DOHH2 (cell line): ENCODE measurements at regions not wholly inside any gene's neighbourhood (a gene's known extent, or its start where the extent isn't known, plus 50 kb on each side); places are given as distances from the start of the nearest gene placed in this dataset.

Experiments used
- H3F3A ChIP-seq: fragments of 200-600 bp; sonication (generic), shearing (Covaris generic); 2 replicates; pipeline ENCODE4 v1.6.0; 2016; ENCODE audit warnings: antibody characterized with exemption, mild to moderate bottlenecking; ENCODE audit not compliant: control insufficient read depth, insufficient read depth
- H3K27ac ChIP-seq: fragments of 200-600 bp; sonication (generic); 2 replicates; pipeline ENCODE4 v1.5.1; 2014; ENCODE audit warnings: low read depth, mild to moderate bottlenecking, low read length, moderate library complexity
- H3K27me3 ChIP-seq: fragments of 200-600 bp; sonication (generic); 2 replicates; pipeline ENCODE4 v1.6.1; 2014; ENCODE audit warnings: mild to moderate bottlenecking, low read length, mixed read lengths; ENCODE audit not compliant: control insufficient read depth
- H3K36me3 ChIP-seq: fragments of 200-600 bp; sonication (generic); 2 replicates; pipeline ENCODE4 v1.6.1; 2014; ENCODE audit warnings: mild to moderate bottlenecking, low read length, moderate library complexity, mixed read lengths; ENCODE audit not compliant: control insufficient read depth
- H3K4me1 ChIP-seq: fragments of 200-600 bp; sonication (generic); 2 replicates; pipeline ENCODE4 v1.6.1; 2014; ENCODE audit warnings: mild to moderate bottlenecking, low read length, mixed read lengths; ENCODE audit not compliant: control insufficient read depth
- H3K4me2 ChIP-seq: fragments of 200-600 bp; sonication (generic); 2 replicates; pipeline ENCODE4 v1.6.0; 2014; ENCODE audit warnings: mild to moderate bottlenecking, low read length, moderate library complexity
- H3K4me3 ChIP-seq: fragments of 200-600 bp; sonication (generic); 2 replicates; pipeline ENCODE4 v1.5.1; 2014; ENCODE audit warnings: mild to moderate bottlenecking, low read length, mixed read lengths
- H3K79me2 ChIP-seq: fragments of 200-600 bp; sonication (generic); 2 replicates; pipeline ENCODE4 v1.6.1; 2014; ENCODE audit warnings: mild to moderate bottlenecking, low read length, mixed read lengths; ENCODE audit not compliant: control insufficient read depth
- H3K9me2 ChIP-seq: fragments of 200-600 bp; sonication (generic); replicated peaks from 2 replicates; pipeline ENCODE4 v1.6.1; 2014; ENCODE audit warnings: mild to moderate bottlenecking, low read length, mixed read lengths; ENCODE audit not compliant: control insufficient read depth
- H3K9me3 ChIP-seq: fragments of 200-600 bp; sonication (generic); 2 replicates; pipeline ENCODE4 v1.6.1; 2014; ENCODE audit warnings: antibody characterized with exemption, low read length, mixed read lengths; ENCODE audit not compliant: control insufficient read depth, insufficient read depth
- H4K20me1 ChIP-seq: fragments of 200-600 bp; sonication (generic); 2 replicates; pipeline ENCODE4 v1.6.0; 2014; ENCODE audit warnings: low read depth, mild to moderate bottlenecking, antibody characterized with exemption, low read length, moderate library complexity; ENCODE audit not compliant: control insufficient read depth, insufficient read depth
- EZH2phosphoT487 ChIP-seq: fragments of 200-600 bp; sonication (generic); IDR thresholded peaks from 2 replicates; pipeline ENCODE4 v1.6.1; 2017; ENCODE audit warnings: borderline replicate concordance, mild to moderate bottlenecking, antibody characterized with exemption, low read length, moderate library complexity, mixed read lengths
- TF ChIP-seq, protein P1 (sequence below): fragments of 200-600 bp; sonication (generic); IDR thresholded peaks from one replicate; pipeline ENCODE4 v1.5.1; 2014; ENCODE audit warnings: antibody characterized with exemption, mild to moderate bottlenecking, low read depth, low read length; ENCODE audit not compliant: poor library complexity, severe bottlenecking

DNA sequence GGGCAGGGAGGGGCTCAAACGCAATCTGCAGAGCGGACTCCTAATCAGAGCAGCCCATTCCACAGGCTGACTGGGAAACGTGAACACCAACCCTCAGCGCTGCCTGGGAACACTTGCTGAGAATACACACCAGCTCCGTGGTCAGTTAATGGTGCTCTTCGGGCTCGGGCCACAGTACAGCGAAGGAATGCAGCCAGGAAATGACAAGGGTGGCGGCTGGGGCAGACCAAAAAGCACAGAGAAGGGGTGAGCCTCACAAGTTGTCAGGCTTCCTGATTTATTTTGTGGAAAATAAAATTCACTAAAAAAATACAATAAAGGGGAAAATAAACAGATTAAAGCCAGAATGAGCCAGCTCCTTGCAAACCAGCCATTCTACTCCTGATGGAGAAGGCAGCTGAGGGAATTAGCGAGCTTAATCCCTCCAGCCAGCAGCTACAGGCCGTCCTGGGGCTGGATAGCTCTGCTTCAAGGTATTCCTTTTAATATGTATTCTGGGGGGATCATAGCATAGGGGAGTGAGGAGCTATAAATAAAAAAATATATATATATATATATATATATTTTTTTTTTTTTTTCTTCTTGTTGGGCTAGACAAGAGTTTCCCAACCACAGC is 165.5 kb upstream of the NTM start:
- Histone ChIP-seq H3K27me3 (no peaks in the 10 kb centered on the region), H3K9me3 (no peaks in the 10 kb centered on the region)

DNA sequence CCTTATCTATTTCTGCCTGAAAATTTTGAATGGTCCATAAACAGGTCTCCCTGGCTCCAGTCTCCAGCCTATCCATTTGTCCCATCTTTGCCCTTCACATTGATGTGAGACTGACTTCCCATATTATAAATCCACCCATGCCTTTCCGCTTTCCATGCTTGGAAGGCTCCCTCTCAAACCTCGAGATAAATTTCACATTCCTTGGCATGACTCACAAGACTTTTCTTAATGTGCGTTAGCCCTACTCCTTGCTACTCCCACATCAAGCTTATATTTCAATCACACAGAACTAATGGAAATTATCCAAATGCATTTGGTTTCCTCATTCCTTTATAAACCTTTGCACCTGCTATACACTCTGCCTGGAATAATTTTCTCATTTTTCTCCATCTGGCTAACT is 163.7 kb upstream of the NTM start:
- H4K20me1 ChIP-seq, result no peaks in the 10 kb centered on the region
- no peak overlapping the region for H3K4me3 ChIP-seq
- H3K4me1 ChIP-seq, result no peaks in the 10 kb centered on the region
- H3K36me3 ChIP-seq, result no peaks in the 10 kb centered on the region
- H3K27ac ChIP-seq, result no peak overlapping the region
- H3K9me2 ChIP-seq, result no peaks in the 10 kb centered on the region
- H3K79me2 ChIP-seq, result no peaks in the 10 kb centered on the region
- H3K9me3 ChIP-seq, result no peaks in the 10 kb centered on the region
- H3K27me3 ChIP-seq, result no peaks in the 10 kb centered on the region
- TF ChIP-seq, protein P1, sequence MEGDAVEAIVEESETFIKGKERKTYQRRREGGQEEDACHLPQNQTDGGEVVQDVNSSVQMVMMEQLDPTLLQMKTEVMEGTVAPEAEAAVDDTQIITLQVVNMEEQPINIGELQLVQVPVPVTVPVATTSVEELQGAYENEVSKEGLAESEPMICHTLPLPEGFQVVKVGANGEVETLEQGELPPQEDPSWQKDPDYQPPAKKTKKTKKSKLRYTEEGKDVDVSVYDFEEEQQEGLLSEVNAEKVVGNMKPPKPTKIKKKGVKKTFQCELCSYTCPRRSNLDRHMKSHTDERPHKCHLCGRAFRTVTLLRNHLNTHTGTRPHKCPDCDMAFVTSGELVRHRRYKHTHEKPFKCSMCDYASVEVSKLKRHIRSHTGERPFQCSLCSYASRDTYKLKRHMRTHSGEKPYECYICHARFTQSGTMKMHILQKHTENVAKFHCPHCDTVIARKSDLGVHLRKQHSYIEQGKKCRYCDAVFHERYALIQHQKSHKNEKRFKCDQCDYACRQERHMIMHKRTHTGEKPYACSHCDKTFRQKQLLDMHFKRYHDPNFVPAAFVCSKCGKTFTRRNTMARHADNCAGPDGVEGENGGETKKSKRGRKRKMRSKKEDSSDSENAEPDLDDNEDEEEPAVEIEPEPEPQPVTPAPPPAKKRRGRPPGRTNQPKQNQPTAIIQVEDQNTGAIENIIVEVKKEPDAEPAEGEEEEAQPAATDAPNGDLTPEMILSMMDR, result no peak
- TF ChIP-seq EZH2phosphoT487, result no peak
- H3F3A ChIP-seq, result no peaks in the 10 kb centered on the region
- no peak overlapping the region for H3K4me2 ChIP-seq

More for the DNA sequence above, 165.5 kb upstream of the NTM start:
- Histone ChIP-seq H3K9me2 (no peaks in the 10 kb centered on the region), H3K4me2 (no peak overlapping the region), H3K4me1 (no peaks in the 10 kb centered on the region), H4K20me1 (no peaks in the 10 kb centered on the region), H3K27ac (no peak overlapping the region), H3K4me3 (no peak overlapping the region), H3K79me2 (no peaks in the 10 kb centered on the region), H3F3A (no peaks in the 10 kb centered on the region), H3K36me3 (no peaks in the 10 kb centered on the region)
- TF ChIP-seq EZH2phosphoT487, result no peak
- TF ChIP-seq, protein P1, result no peak

DNA sequence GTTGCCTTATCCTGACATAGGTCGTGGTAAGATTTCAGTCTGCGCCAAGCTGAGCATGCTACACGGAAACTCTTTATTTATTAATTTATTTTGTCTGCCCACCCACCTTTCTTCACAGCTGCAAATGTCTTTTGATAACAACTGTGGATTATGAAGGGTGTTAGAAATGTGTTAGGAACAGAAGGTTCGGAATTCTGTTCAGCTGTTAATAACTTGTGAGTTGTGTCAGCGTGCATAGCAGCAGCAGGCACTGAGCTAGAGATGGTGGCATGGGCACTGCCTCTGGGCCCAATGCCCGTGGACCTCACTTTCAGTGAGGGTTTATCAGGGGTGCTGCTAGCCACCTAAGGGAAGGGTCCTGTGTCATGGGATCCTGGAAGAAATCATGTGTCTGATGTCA is 162.5 kb upstream of the NTM start:
- H3K36me3 ChIP-seq, result no peaks in the 10 kb centered on the region
- TF ChIP-seq, protein P1, result no peak
- no peak for TF ChIP-seq EZH2phosphoT487
- no peaks in the 10 kb centered on the region for H3K4me1 ChIP-seq
- no peaks in the 10 kb centered on the region for H4K20me1 ChIP-seq
- H3K9me2 ChIP-seq, result no peaks in the 10 kb centered on the region
- no peak overlapping the region for H3K4me2 ChIP-seq
- H3K27me3 ChIP-seq, result no peaks in the 10 kb centered on the region
- no peaks in the 10 kb centered on the region for H3F3A ChIP-seq
- no peaks in the 10 kb centered on the region for H3K79me2 ChIP-seq
- no peak overlapping the region for H3K27ac ChIP-seq
- H3K9me3 ChIP-seq, result no peaks in the 10 kb centered on the region
- H3K4me3 ChIP-seq, result no peak overlapping the region
